IPS DF 4.7 (cell line): ENCODE measurements at regions not wholly inside any gene's neighbourhood (a gene's known extent, or its start where the extent isn't known, plus 50 kb on each side); places are given as distances from the start of the nearest gene placed in this dataset.

Experiments used
- DNase-seq: peaks from one replicate; pipeline ENCODE4 v3.0.0-alpha.2; 2013; ENCODE audit warnings: low spot score; ENCODE audit errors: extremely low read depth

- DNase-seq, result no peak
Measured at GRCh38 chr7:133190650-133191049, 62.2 kb upstream of the EXOC4 start.

GRCh38 chr7:133191787-133192186 lies 61.1 kb upstream of the EXOC4 start:
- no peak for DNase-seq

- DNase-seq, result no peak
Measured at GRCh38 chr7:133195868-133196267, 57.0 kb upstream of the EXOC4 start.

GRCh38 chr7:133196856-133197612 lies 55.8 kb upstream of the EXOC4 start:
- DNase-seq, result peak; percentile 96

- DNase-seq, result no peak
Measured at GRCh38 chr7:133197972-133198544, 54.8 kb upstream of the EXOC4 start.

GRCh38 chr7:133199831-133200230 lies 53.0 kb upstream of the EXOC4 start:
- DNase-seq, result no peak

GRCh38 chr7:133201470-133201869 lies 51.4 kb upstream of the EXOC4 start:
- DNase-seq, result no peak

- DNase-seq, result no peak
Measured at GRCh38 chr7:133202942-133203341, 49.9 kb upstream of the EXOC4 start.
